ENCODE measurements at regions not wholly inside any gene's neighbourhood (a gene's known extent, or its start where the extent isn't known, plus 50 kb on each side); places are given as distances from the start of the nearest gene placed in this dataset.

- TF ChIP-seq CTCF (IDR thresholded peaks at IDR 0.05), result no peak
- no peak for TF ChIP-seq ZFX (IDR thresholded peaks at IDR 0.05; ENCODE audit: borderline replicate concordance)
These were observed 53.8 kb upstream of the BOC start for GRCh38 chr3:113157408-113158030.
